ENCODE measurements at regions not wholly inside any gene's neighbourhood (a gene's known extent, or its start where the extent isn't known, plus 50 kb on each side); places are given as distances from the start of the nearest gene placed in this dataset.

DNA sequence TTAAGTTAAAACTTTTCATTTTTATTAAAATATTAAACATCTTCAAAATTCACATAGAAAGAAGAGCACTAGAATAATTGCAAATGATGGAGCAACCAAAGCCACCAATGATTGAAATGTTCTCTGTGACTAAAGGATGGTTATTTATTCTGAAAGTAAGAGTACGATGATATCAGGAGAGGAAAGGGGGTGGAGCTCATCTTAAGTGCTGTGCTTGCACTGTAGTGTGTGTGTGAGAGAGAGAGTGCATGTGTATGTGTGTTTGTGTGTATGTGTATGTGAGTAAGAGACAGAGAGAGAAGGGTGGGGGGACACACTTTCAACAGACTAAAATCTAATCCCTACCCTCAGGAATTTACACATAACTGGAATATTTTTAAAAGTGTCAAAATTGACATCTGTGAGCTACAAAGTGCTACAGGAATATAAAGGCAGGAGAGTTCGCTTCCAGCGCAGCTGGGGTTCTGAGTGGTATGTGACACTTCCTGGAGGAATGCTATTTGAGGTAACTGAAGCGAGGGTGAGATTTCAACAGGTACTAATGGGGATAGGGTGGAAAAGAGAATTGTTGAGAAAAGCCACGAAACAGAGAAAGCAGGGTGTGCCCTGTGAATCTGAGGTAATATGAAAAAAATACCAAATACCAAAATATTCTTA, 57.2 kb upstream of the SMNDC1 start:
- DNase-seq (ENCODE audit: low spot score) = no peak
- Histone ChIP-seq H3K4me1 (ENCODE audit: control insufficient read depth in 4 of 4, insufficient read depth in 4 of 4, low read length in 3 of 4) (peaks cover 2 to 11% (median 7%) of the 10 kb centered on the region in 4 donors), H3K36me3 (ENCODE audit: control insufficient read depth in 4 of 4, insufficient read depth in 3 of 4, low read depth in 1 of 4, low read length in 3 of 4) (no peaks in the 10 kb centered on the region), H3K27ac (ENCODE audit: low read depth in 1 of 2, low read length in 2 of 2) (no peak overlapping the region), H3K27me3 (ENCODE audit: control insufficient read depth in 4 of 4, insufficient read depth in 4 of 4, low read length in 3 of 4) (no peaks in the 10 kb centered on the region), H3K9me3 (ENCODE audit: control insufficient read depth in 4 of 4, low read length in 3 of 4) (no peaks in the 10 kb centered on the region), H3K4me3 (ENCODE audit: low read depth in 1 of 3, low read length in 3 of 3) (no peak overlapping the region), H3K9ac (ENCODE audit: low read depth in 1 of 2, low read length in 2 of 2) (no peak overlapping the region)
- WGBS = 82% methylated on average over 5 of the region's 5 CpGs
- TF ChIP-seq, protein P1, sequence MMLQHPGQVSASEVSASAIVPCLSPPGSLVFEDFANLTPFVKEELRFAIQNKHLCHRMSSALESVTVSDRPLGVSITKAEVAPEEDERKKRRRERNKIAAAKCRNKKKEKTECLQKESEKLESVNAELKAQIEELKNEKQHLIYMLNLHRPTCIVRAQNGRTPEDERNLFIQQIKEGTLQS (IDR thresholded peaks at IDR 0.05) = no peak
- TF ChIP-seq HNF4G (IDR thresholded peaks at IDR 0.05) = no peak
- no peak for TF ChIP-seq JUND (IDR thresholded peaks at IDR 0.05)
- TF ChIP-seq RAD21 (IDR thresholded peaks at IDR 0.05) = no peak
- no peak for TF ChIP-seq NR2F2 (IDR thresholded peaks at IDR 0.05)
- no peak for TF ChIP-seq FOXA1 (IDR thresholded peaks at IDR 0.05)
- TF ChIP-seq, protein P2, sequence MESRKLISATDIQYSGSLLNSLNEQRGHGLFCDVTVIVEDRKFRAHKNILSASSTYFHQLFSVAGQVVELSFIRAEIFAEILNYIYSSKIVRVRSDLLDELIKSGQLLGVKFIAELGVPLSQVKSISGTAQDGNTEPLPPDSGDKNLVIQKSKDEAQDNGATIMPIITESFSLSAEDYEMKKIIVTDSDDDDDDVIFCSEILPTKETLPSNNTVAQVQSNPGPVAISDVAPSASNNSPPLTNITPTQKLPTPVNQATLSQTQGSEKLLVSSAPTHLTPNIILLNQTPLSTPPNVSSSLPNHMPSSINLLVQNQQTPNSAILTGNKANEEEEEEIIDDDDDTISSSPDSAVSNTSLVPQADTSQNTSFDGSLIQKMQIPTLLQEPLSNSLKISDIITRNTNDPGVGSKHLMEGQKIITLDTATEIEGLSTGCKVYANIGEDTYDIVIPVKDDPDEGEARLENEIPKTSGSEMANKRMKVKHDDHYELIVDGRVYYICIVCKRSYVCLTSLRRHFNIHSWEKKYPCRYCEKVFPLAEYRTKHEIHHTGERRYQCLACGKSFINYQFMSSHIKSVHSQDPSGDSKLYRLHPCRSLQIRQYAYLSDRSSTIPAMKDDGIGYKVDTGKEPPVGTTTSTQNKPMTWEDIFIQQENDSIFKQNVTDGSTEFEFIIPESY (IDR thresholded peaks at IDR 0.05) = no peak
- TF ChIP-seq TAF1 (conservative IDR thresholded peaks at IDR 0.05) = no peak

DNA sequence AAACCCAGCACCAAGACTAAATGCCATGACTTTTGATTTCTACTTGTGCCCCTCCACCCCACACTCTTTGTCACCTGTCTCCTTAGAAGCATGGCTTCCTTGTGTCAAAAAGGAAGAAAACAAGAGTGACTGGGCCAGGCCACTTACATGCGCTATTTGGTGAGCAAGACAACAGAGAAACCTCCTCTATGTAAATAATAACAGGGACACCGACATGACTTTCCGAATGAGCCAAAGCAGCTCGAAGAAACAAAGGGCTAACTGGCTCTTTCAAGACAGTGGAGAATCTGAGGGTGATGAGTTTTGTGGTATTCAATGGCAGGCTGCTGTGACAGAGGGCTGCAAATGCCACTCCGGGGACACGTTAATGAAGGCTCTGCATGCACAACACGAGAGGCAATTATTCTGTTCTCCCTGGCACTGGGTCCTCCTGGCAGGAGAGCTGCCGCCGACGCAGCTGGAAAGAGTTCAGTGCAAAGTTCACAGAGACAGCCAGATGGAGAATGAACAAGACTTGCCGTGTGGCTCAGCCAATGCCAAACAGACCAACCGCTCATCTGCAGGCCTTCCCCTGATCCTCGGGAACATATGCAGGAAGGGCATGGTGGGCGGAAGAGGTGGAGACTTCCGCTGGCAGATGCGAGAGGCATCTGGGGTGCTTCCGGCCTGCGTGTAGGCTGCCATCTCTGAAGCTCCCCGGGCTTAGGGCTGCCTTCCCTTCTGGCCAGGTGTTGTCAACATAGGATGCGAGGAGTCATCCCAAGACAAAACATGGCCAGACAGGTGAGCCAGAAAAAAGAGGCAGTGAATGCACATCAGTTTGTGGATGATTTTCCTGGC, 59.1 kb upstream of the SMNDC1 start:
- DNase-seq (ENCODE audit: low spot score) = no peak
- Histone ChIP-seq H3K27me3 (ENCODE audit: control insufficient read depth in 4 of 4, insufficient read depth in 4 of 4, low read length in 3 of 4) (no peaks in the 10 kb centered on the region), H3K9me3 (ENCODE audit: control insufficient read depth in 4 of 4, low read length in 3 of 4) (no peaks in the 10 kb centered on the region), H3K4me1 (ENCODE audit: control insufficient read depth in 4 of 4, insufficient read depth in 4 of 4, low read length in 3 of 4) (peaks cover 2 to 11% (median 7%) of the 10 kb centered on the region in 4 donors), H3K9ac (ENCODE audit: low read depth in 1 of 2, low read length in 2 of 2) (no peak overlapping the region), H3K4me3 (ENCODE audit: low read depth in 1 of 3, low read length in 3 of 3) (no peak overlapping the region), H3K36me3 (ENCODE audit: control insufficient read depth in 4 of 4, insufficient read depth in 3 of 4, low read depth in 1 of 4, low read length in 3 of 4) (no peaks in the 10 kb centered on the region), H3K27ac (ENCODE audit: low read depth in 1 of 2, low read length in 2 of 2) (peak overlapping the region in 1 of 2 donors; percentile 59)
- WGBS = 52% methylated on average over 20 of the region's 20 CpGs
- TF ChIP-seq HNF4G (IDR thresholded peaks at IDR 0.05) (peak; percentile 75), YY1 (IDR thresholded peaks at IDR 0.05) (peak; percentile 79), GABPA (IDR thresholded peaks at IDR 0.05 in 1 of 2, conservative IDR thresholded peaks at IDR 0.05 in 1 of 2) (no peak), HNF4A (conservative IDR thresholded peaks at IDR 0.05) (peak; percentile 93 to 97), FOXA2 (IDR thresholded peaks at IDR 0.05) (no peak), SP1 (IDR thresholded peaks at IDR 0.05) (peak; percentile 87), EGR1 (IDR thresholded peaks at IDR 0.05; ENCODE audit: low read depth in 2 of 2) (peak in 1 of 2 donors; percentile 21), RXRA (IDR thresholded peaks at IDR 0.05) (peak; percentile 70 to 79), RAD21 (IDR thresholded peaks at IDR 0.05) (peak; percentile 56 to 72), FOXA1 (IDR thresholded peaks at IDR 0.05) (no peak)
- TF ChIP-seq, protein P3, sequence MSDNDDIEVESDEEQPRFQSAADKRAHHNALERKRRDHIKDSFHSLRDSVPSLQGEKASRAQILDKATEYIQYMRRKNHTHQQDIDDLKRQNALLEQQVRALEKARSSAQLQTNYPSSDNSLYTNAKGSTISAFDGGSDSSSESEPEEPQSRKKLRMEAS (IDR thresholded peaks at IDR 0.05) = peak; percentile 84
- TF ChIP-seq, protein P4, sequence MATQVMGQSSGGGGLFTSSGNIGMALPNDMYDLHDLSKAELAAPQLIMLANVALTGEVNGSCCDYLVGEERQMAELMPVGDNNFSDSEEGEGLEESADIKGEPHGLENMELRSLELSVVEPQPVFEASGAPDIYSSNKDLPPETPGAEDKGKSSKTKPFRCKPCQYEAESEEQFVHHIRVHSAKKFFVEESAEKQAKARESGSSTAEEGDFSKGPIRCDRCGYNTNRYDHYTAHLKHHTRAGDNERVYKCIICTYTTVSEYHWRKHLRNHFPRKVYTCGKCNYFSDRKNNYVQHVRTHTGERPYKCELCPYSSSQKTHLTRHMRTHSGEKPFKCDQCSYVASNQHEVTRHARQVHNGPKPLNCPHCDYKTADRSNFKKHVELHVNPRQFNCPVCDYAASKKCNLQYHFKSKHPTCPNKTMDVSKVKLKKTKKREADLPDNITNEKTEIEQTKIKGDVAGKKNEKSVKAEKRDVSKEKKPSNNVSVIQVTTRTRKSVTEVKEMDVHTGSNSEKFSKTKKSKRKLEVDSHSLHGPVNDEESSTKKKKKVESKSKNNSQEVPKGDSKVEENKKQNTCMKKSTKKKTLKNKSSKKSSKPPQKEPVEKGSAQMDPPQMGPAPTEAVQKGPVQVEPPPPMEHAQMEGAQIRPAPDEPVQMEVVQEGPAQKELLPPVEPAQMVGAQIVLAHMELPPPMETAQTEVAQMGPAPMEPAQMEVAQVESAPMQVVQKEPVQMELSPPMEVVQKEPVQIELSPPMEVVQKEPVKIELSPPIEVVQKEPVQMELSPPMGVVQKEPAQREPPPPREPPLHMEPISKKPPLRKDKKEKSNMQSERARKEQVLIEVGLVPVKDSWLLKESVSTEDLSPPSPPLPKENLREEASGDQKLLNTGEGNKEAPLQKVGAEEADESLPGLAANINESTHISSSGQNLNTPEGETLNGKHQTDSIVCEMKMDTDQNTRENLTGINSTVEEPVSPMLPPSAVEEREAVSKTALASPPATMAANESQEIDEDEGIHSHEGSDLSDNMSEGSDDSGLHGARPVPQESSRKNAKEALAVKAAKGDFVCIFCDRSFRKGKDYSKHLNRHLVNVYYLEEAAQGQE (IDR thresholded peaks at IDR 0.05) = peak; percentile 74
- TF ChIP-seq, protein P2 (IDR thresholded peaks at IDR 0.05) = peak; percentile 45

Data from liver (tissue), 7 donors.